Loucy (cell line): ENCODE measurements at regions not wholly inside any gene's neighbourhood (a gene's known extent, or its start where the extent isn't known, plus 50 kb on each side); places are given as distances from the start of the nearest gene placed in this dataset.

Experiments
- CTCF ChIP-seq: fragments of 200-600 bp; sonication (generic); conservative IDR thresholded peaks from 2 replicates; pipeline ENCODE4 v1.5.1; 2014; ENCODE audit warnings: mild to moderate bottlenecking, antibody characterized with exemption, low read length
- EZH2phosphoT487 ChIP-seq: fragments of 200-600 bp; IDR thresholded peaks from 2 replicates; pipeline ENCODE4 v1.6.1; 2018; ENCODE audit warnings: antibody characterized with exemption, mild to moderate bottlenecking, moderate library complexity, borderline replicate concordance

- TF ChIP-seq CTCF (no peak), EZH2phosphoT487 (no peak)
Observed at GRCh38 chr1:174105086-174105485, 54.2 kb upstream of the RABGAP1L start.
